OCI-LY1 (cell line): ENCODE measurements at regions not wholly inside any gene's neighbourhood (a gene's known extent, or its start where the extent isn't known, plus 50 kb on each side); places are given as distances from the start of the nearest gene placed in this dataset.

Source experiments
- CTCF ChIP-seq: fragments of 200-600 bp; sonication (generic), shearing (Covaris generic); IDR thresholded peaks from 2 replicates; pipeline ENCODE4 v1.5.1; 2017; ENCODE audit warnings: mild to moderate bottlenecking, antibody characterized with exemption, low read length, moderate library complexity, mixed read lengths
- EZH2 ChIP-seq: fragments of 200-600 bp; sonication (generic), shearing (Covaris generic); IDR thresholded peaks from 2 replicates; pipeline ENCODE4 v1.8.0; 2017; ENCODE audit warnings: borderline replicate concordance, mixed run types, mild to moderate bottlenecking, antibody characterized with exemption, low read length, moderate library complexity, mixed read lengths

GRCh38 chr10:88092265-88092664 is 228.8 kb downstream of the PTEN start:
- TF ChIP-seq CTCF, result no peak
- TF ChIP-seq EZH2, result no peak
